ENCODE measurements at regions not wholly inside any gene's neighbourhood (a gene's known extent, or its start where the extent isn't known, plus 50 kb on each side); places are given as distances from the start of the nearest gene placed in this dataset.

GRCh38 chr2:12428324-12428723 is 288.4 kb upstream of the TRIB2 start:
- DNase-seq (ENCODE audit: low read depth in 4 of 4, low spot score in 3 of 4), result no peak

GRCh38 chr2:12428786-12429185 is 287.9 kb upstream of the TRIB2 start:
- DNase-seq (ENCODE audit: low read depth in 4 of 4, low spot score in 3 of 4), result no peak

GRCh38 chr2:12429779-12430406 is 286.8 kb upstream of the TRIB2 start:
- no peak for DNase-seq (ENCODE audit: low read depth in 4 of 4, low spot score in 3 of 4)

GRCh38 chr2:12430407-12431133 is 286.2 kb upstream of the TRIB2 start:
- no peak for DNase-seq (ENCODE audit: low read depth in 4 of 4, low spot score in 3 of 4)

GRCh38 chr2:12432985-12433625 is 283.6 kb upstream of the TRIB2 start:
- no peak for DNase-seq (ENCODE audit: low read depth in 4 of 4, low spot score in 3 of 4)

GRCh38 chr2:12433626-12433990 is 283.1 kb upstream of the TRIB2 start:
- DNase-seq (ENCODE audit: low read depth in 4 of 4, low spot score in 3 of 4), result no peak

GRCh38 chr2:12434630-12435098 is 282.1 kb upstream of the TRIB2 start:
- DNase-seq (ENCODE audit: low read depth in 4 of 4, low spot score in 3 of 4), result no peak

GRCh38 chr2:12435430-12436222 is 281.1 kb upstream of the TRIB2 start:
- no peak for DNase-seq (ENCODE audit: low read depth in 4 of 4, low spot score in 3 of 4)

GRCh38 chr2:12436483-12436882 is 280.3 kb upstream of the TRIB2 start:
- no peak for DNase-seq (ENCODE audit: low read depth in 4 of 4, low spot score in 3 of 4)

- no peak for DNase-seq (ENCODE audit: low read depth in 4 of 4, low spot score in 3 of 4)
Observed at GRCh38 chr2:12436935-12437561, 279.7 kb upstream of the TRIB2 start.

- DNase-seq (ENCODE audit: low read depth in 4 of 4, low spot score in 3 of 4), result no peak
Observed at GRCh38 chr2:12440731-12441130, 276.0 kb upstream of the TRIB2 start.

GRCh38 chr2:12441750-12442475 is 274.8 kb upstream of the TRIB2 start:
- DNase-seq (ENCODE audit: low read depth in 4 of 4, low spot score in 3 of 4), result no peak

- DNase-seq (ENCODE audit: low read depth in 4 of 4, low spot score in 3 of 4), result no peak
Observed at GRCh38 chr2:12442476-12442847, 274.3 kb upstream of the TRIB2 start.

GRCh38 chr2:12448846-12449505 is 267.8 kb upstream of the TRIB2 start:
- DNase-seq (ENCODE audit: low read depth in 4 of 4, low spot score in 3 of 4), result no peak

- no peak for DNase-seq (ENCODE audit: low read depth in 4 of 4, low spot score in 3 of 4)
Observed at GRCh38 chr2:12451726-12452125, 265.0 kb upstream of the TRIB2 start.

GRCh38 chr2:12452185-12452584 is 264.6 kb upstream of the TRIB2 start:
- DNase-seq (ENCODE audit: low read depth in 4 of 4, low spot score in 3 of 4), result no peak

GRCh38 chr2:12453731-12454130 is 263.0 kb upstream of the TRIB2 start:
- no peak for DNase-seq (ENCODE audit: low read depth in 4 of 4, low spot score in 3 of 4)

GRCh38 chr2:12455661-12456060 is 261.1 kb upstream of the TRIB2 start:
- DNase-seq (ENCODE audit: low read depth in 4 of 4, low spot score in 3 of 4), result no peak

- DNase-seq (ENCODE audit: low read depth in 4 of 4, low spot score in 3 of 4), result no peak
Observed at GRCh38 chr2:12456293-12457106, 260.2 kb upstream of the TRIB2 start.

All from left renal pelvis (tissue), 4 donors.